ENCODE measurements at regions not wholly inside any gene's neighbourhood (a gene's known extent, or its start where the extent isn't known, plus 50 kb on each side); places are given as distances from the start of the nearest gene placed in this dataset.

- Histone ChIP-seq H3K4me1 (no peaks in the 10 kb centered on the region), H3K27me3 (no peaks in the 10 kb centered on the region), H3K36me3 (no peaks in the 10 kb centered on the region), H3K27ac (no peak overlapping the region), H3K4me3 (no peak overlapping the region), H3K9me3 (no peaks in the 10 kb centered on the region)
- FAIRE-seq (no peak), DNase-seq (no peak), ATAC-seq (no peak)
- 63 to 71% methylated on average over 11 of the region's 11 CpGs for WGBS, 2 donors
- no peak for TF ChIP-seq CTCF (IDR thresholded peaks at IDR 0.05)
- intact Hi-C loops (cut with DNase I) = no loop called here
Measured at GRCh38 chr19:31071136-31071855, 277.9 kb downstream of the TSHZ3 start.

- no peak overlapping the region for H3K4me3 ChIP-seq
- no peaks in the 10 kb centered on the region for H3K9me3 ChIP-seq
- 46 to 54% methylated on average over 15 of the region's 15 CpGs for WGBS, 2 donors
- ATAC-seq (no peak), FAIRE-seq (no peak), DNase-seq (no peak)
- no peak for TF ChIP-seq CTCF (IDR thresholded peaks at IDR 0.05)
- H3K36me3 ChIP-seq = no peaks in the 10 kb centered on the region
- no peaks in the 10 kb centered on the region for H3K4me1 ChIP-seq
- no peak overlapping the region for H3K27ac ChIP-seq
- intact Hi-C loops (cut with DNase I) = no loop called here
- no peaks in the 10 kb centered on the region for H3K27me3 ChIP-seq
Measured at GRCh38 chr19:31070146-31071065, 278.8 kb downstream of the TSHZ3 start.

DNA sequence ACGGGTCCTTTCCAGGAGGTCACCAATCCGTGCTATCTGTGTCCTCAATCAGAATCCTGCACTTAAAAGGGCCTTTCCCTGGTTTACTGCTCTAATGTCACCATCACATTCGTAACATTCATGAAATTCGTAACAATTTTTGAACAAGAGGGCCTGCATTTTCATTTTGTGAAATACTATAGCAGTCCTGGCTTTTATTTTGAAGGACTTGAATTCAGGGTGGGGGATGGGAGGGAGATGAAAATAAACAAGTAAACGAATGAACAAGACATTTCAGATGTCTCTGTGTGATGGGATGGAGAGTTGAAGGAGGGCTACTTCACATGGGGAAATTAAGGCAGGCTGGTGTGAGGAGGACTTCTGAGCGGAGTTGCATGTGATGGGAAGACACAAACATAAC lies 281.0 kb downstream of the TSHZ3 start:
- no peaks in the 10 kb centered on the region for H3K9me3 ChIP-seq
- intact Hi-C loops (cut with DNase I) = no loop called here
- no peak for TF ChIP-seq CTCF (IDR thresholded peaks at IDR 0.05)
- DNase-seq = no peak
- no peak for FAIRE-seq
- no peak overlapping the region for H3K27ac ChIP-seq
- ATAC-seq = no peak
- WGBS, 2 donors = 57 to 72% methylated on average over 6 of the region's 6 CpGs
- no peaks in the 10 kb centered on the region for H3K27me3 ChIP-seq
- no peaks in the 10 kb centered on the region for H3K4me1 ChIP-seq
- no peaks in the 10 kb centered on the region for H3K36me3 ChIP-seq
- no peak overlapping the region for H3K4me3 ChIP-seq

- Histone ChIP-seq H3K4me1 (no peaks in the 10 kb centered on the region), H3K9me3 (no peaks in the 10 kb centered on the region), H3K27ac (no peak overlapping the region), H3K36me3 (no peaks in the 10 kb centered on the region), H3K27me3 (no peaks in the 10 kb centered on the region), H3K4me3 (no peak overlapping the region)
- TF ChIP-seq CTCF (IDR thresholded peaks at IDR 0.05) = no peak
- ATAC-seq = no peak
- DNase-seq = no peak
- 43 to 44% methylated on average over 9 of the region's 9 CpGs for WGBS, 2 donors
- no peak for FAIRE-seq
- intact Hi-C loops (cut with DNase I) = no loop called here
Measured at GRCh38 chr19:31066385-31066784, 282.9 kb downstream of the TSHZ3 start.

DNA sequence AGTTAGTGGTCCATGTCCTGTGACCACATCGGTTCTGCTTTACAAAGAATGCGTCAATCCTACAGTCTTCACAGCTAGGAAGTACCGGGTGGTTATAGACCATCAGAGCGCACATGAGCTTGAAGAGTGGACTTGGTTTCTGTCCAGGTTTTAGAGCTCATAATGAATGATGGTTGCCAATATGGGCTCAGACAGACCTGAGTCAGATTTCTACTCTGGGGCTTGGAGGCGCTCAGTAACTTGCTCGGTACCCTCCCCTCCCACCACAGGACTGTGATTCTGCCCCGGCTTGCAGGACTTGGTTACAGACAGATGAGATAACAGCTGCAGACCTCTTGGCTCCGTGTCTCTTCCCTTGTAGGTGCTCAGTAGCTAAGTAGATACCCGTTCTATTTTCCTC lies 284.7 kb downstream of the TSHZ3 start:
- Histone ChIP-seq H3K36me3 (no peaks in the 10 kb centered on the region), H3K9me3 (no peaks in the 10 kb centered on the region), H3K4me1 (no peaks in the 10 kb centered on the region), H3K4me3 (no peak overlapping the region), H3K27me3 (no peaks in the 10 kb centered on the region), H3K27ac (no peak overlapping the region)
- ATAC-seq (no peak), FAIRE-seq (no peak), DNase-seq (no peak)
- TF ChIP-seq CTCF (IDR thresholded peaks at IDR 0.05) = no peak
- intact Hi-C loops (cut with DNase I) = no loop called here
- 55 to 62% methylated on average over 9 of the region's 9 CpGs for WGBS, 2 donors
